WTC11 (cell line): ENCODE measurements at regions not wholly inside any gene's neighbourhood (a gene's known extent, or its start where the extent isn't known, plus 50 kb on each side); places are given as distances from the start of the nearest gene placed in this dataset.

Source experiments
- ATAC-seq: fragments of 200-7000 bp; cut with Tn5 transposase; 2 replicates; pipeline ENCODE4 v1.10.0; 2021; ENCODE audit warnings: mild to moderate bottlenecking, moderate library complexity
- CTCF ChIA-PET: fragments of 300-600 bp; sonication (Branson Sonifier 250); formaldehyde crosslinking; loops from one replicate; lab custom pipeline; 2021; ENCODE audit warnings: antibody characterized with exemption; lab: Charles Lee
- POLR2A ChIA-PET: fragments of 350-600 bp; sonication (Branson Sonifier 250); formaldehyde crosslinking; loops from one replicate; lab custom pipeline; 2021; ENCODE audit warnings: antibody characterized with exemption; lab: Charles Lee
- DNase-seq: peaks from one replicate; pipeline ENCODE4 v3.0.0; 2021; ENCODE audit warnings: low spot score
- H3K27ac Mint-ChIP-seq: 2 replicates; pipeline ENCODE4 v1.8.0; 2021; ENCODE audit warnings: mixed read lengths
- H3K27me3 Mint-ChIP-seq: 2 replicates; pipeline ENCODE4 v1.8.0; 2021; ENCODE audit warnings: low read depth, mild to moderate bottlenecking, moderate library complexity, mixed read lengths
- H3K36me3 Mint-ChIP-seq: 2 replicates; pipeline ENCODE4 v1.8.0; 2021; ENCODE audit warnings: mixed read lengths
- H3K4me1 Mint-ChIP-seq: 2 replicates; pipeline ENCODE4 v1.8.0; 2022; ENCODE audit warnings: mixed read lengths
- H3K4me3 Mint-ChIP-seq: 2 replicates; pipeline ENCODE4 v1.8.0; 2021; ENCODE audit warnings: mild to moderate bottlenecking, moderate library complexity, mixed read lengths
- H3K9me3 Mint-ChIP-seq: 2 replicates; pipeline ENCODE4 v1.8.0; 2021; ENCODE audit warnings: mixed read lengths
- CREB1 ChIP-seq: sonication (generic); formaldehyde crosslinking; IDR thresholded peaks from 2 replicates; pipeline ENCODE4 v1.8.0; 2023; ENCODE audit warnings: mild to moderate bottlenecking, missing genetic modification reagents
- CTCF ChIP-seq: fragments of 200-600 bp; IDR thresholded peaks from 2 replicates; pipeline ENCODE4 v1.8.0; 2022; ENCODE audit warnings: antibody characterized with exemption
- E2F1 ChIP-seq: sonication (generic); formaldehyde crosslinking; IDR thresholded peaks from 2 replicates; pipeline ENCODE4 v1.8.0; 2022; ENCODE audit warnings: mild to moderate bottlenecking, missing genetic modification reagents
- ELF4 ChIP-seq: sonication (generic); formaldehyde crosslinking; IDR thresholded peaks from 2 replicates; pipeline ENCODE4 v1.8.1; 2022; ENCODE audit warnings: low read depth, mild to moderate bottlenecking, moderate library complexity, missing genetic modification reagents
- ESRRA ChIP-seq: sonication (generic); formaldehyde crosslinking; IDR thresholded peaks from 2 replicates; pipeline ENCODE4 v1.8.1; 2022; ENCODE audit warnings: mild to moderate bottlenecking, missing genetic modification reagents, borderline replicate concordance
- ETV6 ChIP-seq: sonication (generic); formaldehyde crosslinking; IDR thresholded peaks from 2 replicates; pipeline ENCODE4 v1.8.1; 2022; ENCODE audit warnings: mild to moderate bottlenecking, missing genetic modification reagents
- FOXJ3 ChIP-seq: sonication (generic); formaldehyde crosslinking; IDR thresholded peaks from 2 replicates; pipeline ENCODE4 v1.9.0; 2021; ENCODE audit warnings: missing genetic modification reagents, mild to moderate bottlenecking, borderline replicate concordance
- FOXP4 ChIP-seq: sonication (generic); formaldehyde crosslinking; IDR thresholded peaks from 2 replicates; pipeline ENCODE4 v1.8.0; 2022; ENCODE audit warnings: mild to moderate bottlenecking, missing genetic modification reagents
- HMGA2 ChIP-seq: fragments of 250-450 bp; sonication (Bioruptor Pico); IDR thresholded peaks from 2 replicates; pipeline ENCODE4 v1.4.0; 2021; ENCODE audit warnings: mild to moderate bottlenecking, moderate library complexity
- IRF1 ChIP-seq: sonication (generic); formaldehyde crosslinking; IDR thresholded peaks from 2 replicates; pipeline ENCODE4 v1.8.0; 2023; ENCODE audit warnings: missing genetic modification reagents
- JAZF1 ChIP-seq: fragments of 250-450 bp; sonication (Bioruptor Pico); IDR thresholded peaks from 2 replicates; pipeline ENCODE4 v1.9.0; 2021; ENCODE audit warnings: moderate library complexity, mild to moderate bottlenecking, inconsistent platforms
- KAT7 ChIP-seq: sonication (generic); formaldehyde crosslinking; IDR thresholded peaks from 2 replicates; pipeline ENCODE4 v1.8.1; 2023; ENCODE audit warnings: missing genetic modification reagents, mild to moderate bottlenecking, borderline replicate concordance
- MAX ChIP-seq: sonication (generic); formaldehyde crosslinking; IDR thresholded peaks from 2 replicates; pipeline ENCODE4 v1.8.0; 2022; ENCODE audit warnings: mild to moderate bottlenecking, missing genetic modification reagents
- MYBL2 ChIP-seq: sonication (generic); formaldehyde crosslinking; IDR thresholded peaks from 2 replicates; pipeline ENCODE4 v1.8.1; 2023; ENCODE audit warnings: mild to moderate bottlenecking, moderate library complexity, missing genetic modification reagents
- OVOL2 ChIP-seq: fragments of 250-450 bp; sonication (Bioruptor Pico); IDR thresholded peaks from 2 replicates; pipeline ENCODE4 v1.9.0; 2021; ENCODE audit warnings: mild to moderate bottlenecking, borderline replicate concordance
- PRRX2 ChIP-seq: fragments of 250-450 bp; sonication (Bioruptor Pico); IDR thresholded peaks from 2 replicates; pipeline ENCODE4 v1.8.0; 2021; ENCODE audit warnings: mild to moderate bottlenecking
- RELA ChIP-seq: sonication (generic); formaldehyde crosslinking; IDR thresholded peaks from 2 replicates; pipeline ENCODE4 v1.8.1; 2022; ENCODE audit warnings: missing genetic modification reagents, mild to moderate bottlenecking, borderline replicate concordance
- SOX15 ChIP-seq: fragments of 250-450 bp; sonication (Bioruptor Pico); IDR thresholded peaks from 2 replicates; pipeline ENCODE4 v1.9.0; 2021; ENCODE audit warnings: mild to moderate bottlenecking
- TCF7 ChIP-seq: sonication (generic); formaldehyde crosslinking; IDR thresholded peaks from 2 replicates; pipeline ENCODE4 v1.8.0; 2022; ENCODE audit warnings: mild to moderate bottlenecking, low read depth, missing genetic modification reagents, moderate library complexity
- TEAD1 ChIP-seq: sonication (generic); formaldehyde crosslinking; IDR thresholded peaks from 2 replicates; pipeline ENCODE4 v1.8.0; 2022; ENCODE audit warnings: mild to moderate bottlenecking, missing genetic modification reagents
- TP53 ChIP-seq: sonication (generic); formaldehyde crosslinking; IDR thresholded peaks from 2 replicates; pipeline ENCODE4 v1.8.1; 2023; ENCODE audit warnings: mild to moderate bottlenecking, missing genetic modification reagents
- USF2 ChIP-seq: sonication (generic); formaldehyde crosslinking; IDR thresholded peaks from 2 replicates; pipeline ENCODE4 v1.8.1; 2023; ENCODE audit warnings: mild to moderate bottlenecking, missing genetic modification reagents, moderate library complexity
- ZMAT4 ChIP-seq: fragments of 250-450 bp; sonication (Bioruptor Pico); IDR thresholded peaks from 2 replicates; pipeline ENCODE4 v1.9.0; 2021; ENCODE audit warnings: mild to moderate bottlenecking
- ZNF232 ChIP-seq: sonication (generic); formaldehyde crosslinking; IDR thresholded peaks from 2 replicates; pipeline ENCODE4 v1.8.0; 2022; ENCODE audit warnings: mild to moderate bottlenecking, missing genetic modification reagents
- ZNF423 ChIP-seq: fragments of 250-450 bp; sonication (Bioruptor Pico); IDR thresholded peaks from 2 replicates; pipeline ENCODE4 v2.1.2; 2022; ENCODE audit warnings: mild to moderate bottlenecking, moderate library complexity

- TF ChIP-seq ZMAT4 (no peak), IRF1 (CRISPR knock-in tag) (no peak), E2F1 (CRISPR knock-in tag) (no peak), ELF4 (CRISPR knock-in tag) (no peak), TP53 (CRISPR knock-in tag) (no peak), SOX15 (CRISPR knock-in tag) (no peak), HMGA2 (CRISPR knock-in tag) (no peak), FOXP4 (CRISPR knock-in tag) (no peak), PRRX2 (no peak), ESRRA (CRISPR knock-in tag) (no peak), USF2 (CRISPR knock-in tag) (no peak), KAT7 (CRISPR knock-in tag) (no peak), TEAD1 (CRISPR knock-in tag) (no peak)
Observed at GRCh38 chr13:48773531-48774275, 120.0 kb downstream of the CYSLTR2 start (continued).

- ChIA-PET POLR2A (no interaction called here), CTCF (no interaction called here)
Observed at GRCh38 chr13:48775285-48775684, 121.6 kb downstream of the CYSLTR2 start.

More at GRCh38 chr13:48775285-48775684, 121.6 kb downstream of the CYSLTR2 start:
- Mint-ChIP-seq H3K27ac (no peak overlapping the region), H3K4me1 (no peaks in the 10 kb centered on the region), H3K36me3 (peaks cover 8% of the 10 kb centered on the region), H3K4me3 (no peak overlapping the region), H3K27me3 (no peaks in the 10 kb centered on the region), H3K9me3 (peaks cover 15% of the 10 kb centered on the region)
- DNase-seq = no peak
- no peak for TF ChIP-seq OVOL2 (CRISPR knock-in tag)
- no peak for TF ChIP-seq ETV6 (CRISPR knock-in tag)
- TF ChIP-seq RELA (CRISPR knock-in tag) = no peak
- TF ChIP-seq TCF7 (CRISPR knock-in tag) = no peak
- no peak for TF ChIP-seq JAZF1 (CRISPR knock-in tag)
- TF ChIP-seq ZNF232 (CRISPR knock-in tag) = no peak
- no peak for TF ChIP-seq ZNF423
- TF ChIP-seq MAX (CRISPR knock-in tag) = no peak
- TF ChIP-seq MYBL2 = no peak
- no peak for TF ChIP-seq FOXJ3 (CRISPR knock-in tag)
- TF ChIP-seq CREB1 (CRISPR knock-in tag) = no peak
- TF ChIP-seq ELF4 (CRISPR knock-in tag) = no peak
- no peak for TF ChIP-seq CTCF
- TF ChIP-seq TP53 (CRISPR knock-in tag) = no peak
- no peak for ATAC-seq
